Pancreas (tissue), 10 donors: ENCODE measurements at regions not wholly inside any gene's neighbourhood (a gene's known extent, or its start where the extent isn't known, plus 50 kb on each side); places are given as distances from the start of the nearest gene placed in this dataset.

Experiments used
- ATAC-seq, 4 donors: fragments of 200-7000 bp; cut with Tn5 transposase; one replicate each; pipeline versions ENCODE4 v1.8.0 to v1.9.1; 2020; ENCODE audit warnings: mild to moderate bottlenecking in 4 of 4, moderate library complexity in 4 of 4
- DNase-seq, 6 donors: peaks; one replicate each; pipeline ENCODE4 v3.0.0-alpha.2; 2020
- FAIRE-seq: peaks from 2 replicates; lab custom pipeline; 2012; peaks lifted over from hg19 to GRCh38; lab: Jason Lieb, UNC
- H3K27ac ChIP-seq, 4 donors: fragments of 200-600 bp; sonication (generic); 1 replicate in 3 of 4; 2 replicates in 1 of 4; pipeline versions ENCODE4 v1.5.0 to v1.8.0; 2020
- H3K27me3 ChIP-seq, 4 donors: fragments of 200-600 bp; one replicate each; pipeline ENCODE4 v1.8.0; 2021
- H3K36me3 ChIP-seq, 3 donors: fragments of 200-600 bp; sonication (generic) in 1 of 3; one replicate each; pipeline versions ENCODE4 v1.5.0 to v1.8.0; 2020 to 2021
- H3K4me1 ChIP-seq, 3 donors: fragments of 200-600 bp; one replicate each; pipeline ENCODE4 v1.8.0; 2021
- H3K4me3 ChIP-seq, 4 donors: fragments of 200-600 bp; sonication (generic) in 2 of 4; one replicate each; pipeline versions ENCODE4 v1.5.0 to v1.8.0; 2020 to 2021
- H3K9me3 ChIP-seq, 4 donors: fragments of 200-600 bp; one replicate each; pipeline ENCODE4 v1.8.0; 2021
- WGBS, 2 donors: extraction: QIAGEN DNeasy Blood & Tissue Kit; methylation state at CpG; one replicate each; pipeline ENCODE4 v1.1.7; 2013; 5-methylcytosine and 5-hydroxymethylcytosine counted together
- intact Hi-C, 3 donors: fragments of 100-400 bp; cut with DNase I; formaldehyde crosslinking; loops; one replicate each; pipeline versions ENCODE4 v1.11.1 to v1.14.2; 2022
- TF ChIP-seq, protein P1 (sequence below), 4 donors: fragments of 200-600 bp; sonication (generic) in 3 of 4; IDR thresholded peaks; one replicate each; pipeline versions ENCODE4 v1.5.0 to v1.8.0; 2021; ENCODE audit warnings: antibody characterized with exemption in 4 of 4
- donor health status: healthy with polysubstance abuse.
- donor health status: DM: no; HTN: no; CAD: no; lungs with moderate emphysema.
- donor health status: DM: no; HTN: no; CAD: no.
- donor health status: control.
- donor health status: control.
- donor health status: Bipolar disorder and iron deficiency.
- donor health status: DM: yes; HTN: yes; CAD: no.
- donor health status: DM: no; HTN: no; CAD: no.
- donor health status: DM: no; HTN: no; CAD: no.
- donor health status: DM: yes; HTN: yes; CAD: no.

DNA sequence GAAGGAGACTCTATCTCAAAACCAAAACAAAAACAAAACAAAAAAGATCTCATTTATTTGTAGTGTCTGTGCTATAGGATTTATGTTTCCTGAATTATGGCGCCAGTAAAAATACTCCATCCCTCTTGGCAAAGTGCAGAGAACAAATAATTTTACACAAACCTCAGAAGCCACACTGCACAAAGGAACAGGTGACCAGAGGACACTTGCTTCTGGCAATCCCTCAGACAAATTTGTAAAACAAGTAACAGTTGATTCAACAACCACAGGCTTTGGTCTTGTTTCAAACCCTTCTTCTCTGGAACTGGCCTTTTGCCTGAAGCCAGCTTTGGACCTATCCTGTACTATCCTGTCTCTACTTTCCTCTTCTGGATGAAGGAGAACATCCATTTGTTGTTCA, 502.1 kb downstream of the DMAC1 start:
- TF ChIP-seq, protein P1, sequence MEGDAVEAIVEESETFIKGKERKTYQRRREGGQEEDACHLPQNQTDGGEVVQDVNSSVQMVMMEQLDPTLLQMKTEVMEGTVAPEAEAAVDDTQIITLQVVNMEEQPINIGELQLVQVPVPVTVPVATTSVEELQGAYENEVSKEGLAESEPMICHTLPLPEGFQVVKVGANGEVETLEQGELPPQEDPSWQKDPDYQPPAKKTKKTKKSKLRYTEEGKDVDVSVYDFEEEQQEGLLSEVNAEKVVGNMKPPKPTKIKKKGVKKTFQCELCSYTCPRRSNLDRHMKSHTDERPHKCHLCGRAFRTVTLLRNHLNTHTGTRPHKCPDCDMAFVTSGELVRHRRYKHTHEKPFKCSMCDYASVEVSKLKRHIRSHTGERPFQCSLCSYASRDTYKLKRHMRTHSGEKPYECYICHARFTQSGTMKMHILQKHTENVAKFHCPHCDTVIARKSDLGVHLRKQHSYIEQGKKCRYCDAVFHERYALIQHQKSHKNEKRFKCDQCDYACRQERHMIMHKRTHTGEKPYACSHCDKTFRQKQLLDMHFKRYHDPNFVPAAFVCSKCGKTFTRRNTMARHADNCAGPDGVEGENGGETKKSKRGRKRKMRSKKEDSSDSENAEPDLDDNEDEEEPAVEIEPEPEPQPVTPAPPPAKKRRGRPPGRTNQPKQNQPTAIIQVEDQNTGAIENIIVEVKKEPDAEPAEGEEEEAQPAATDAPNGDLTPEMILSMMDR (IDR thresholded peaks at IDR 0.05) = no peak
- WGBS, 2 donors = 90 to 96% methylated on average over 1 of the region's 1 CpG
- DNase-seq (no peak), ATAC-seq (no peak), FAIRE-seq (no peak)
- H3K4me3 ChIP-seq = no peak overlapping the region
- no peaks in the 10 kb centered on the region for H3K9me3 ChIP-seq
- no peak overlapping the region for H3K27ac ChIP-seq
- no peaks in the 10 kb centered on the region for H3K36me3 ChIP-seq
- no peaks in the 10 kb centered on the region for H3K4me1 ChIP-seq
- intact Hi-C loops = no loop called here
- H3K27me3 ChIP-seq = no peaks in the 10 kb centered on the region

DNA sequence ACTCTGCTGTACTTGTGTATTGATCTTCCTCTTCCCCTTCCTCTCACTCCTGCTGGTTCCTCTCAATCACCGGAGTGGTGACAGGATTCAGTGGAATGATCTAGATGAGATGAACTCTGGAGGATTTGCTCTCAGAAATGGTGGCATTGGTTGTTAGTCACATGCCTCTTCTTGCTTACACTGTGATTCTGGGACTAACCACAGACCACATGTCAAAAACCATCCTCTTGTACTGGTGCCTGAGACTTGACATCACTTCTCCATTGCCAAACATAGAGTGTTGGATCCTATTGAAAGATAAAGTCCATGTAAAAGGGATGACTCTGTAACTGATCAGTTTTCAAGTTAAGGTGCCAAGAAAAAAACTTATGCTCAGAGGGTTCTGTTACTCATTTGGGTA, 506.5 kb downstream of the DMAC1 start:
- Histone ChIP-seq H3K27ac (no peak overlapping the region), H3K27me3 (no peaks in the 10 kb centered on the region), H3K9me3 (no peaks in the 10 kb centered on the region), H3K4me1 (no peaks in the 10 kb centered on the region), H3K36me3 (no peaks in the 10 kb centered on the region), H3K4me3 (no peak overlapping the region)
- TF ChIP-seq, protein P1 (IDR thresholded peaks at IDR 0.05) = no peak
- intact Hi-C loops = no loop called here
- ATAC-seq (no peak), DNase-seq (no peak), FAIRE-seq (no peak)
- WGBS, 2 donors = 75 to 90% methylated on average over 1 of the region's 1 CpG

DNA sequence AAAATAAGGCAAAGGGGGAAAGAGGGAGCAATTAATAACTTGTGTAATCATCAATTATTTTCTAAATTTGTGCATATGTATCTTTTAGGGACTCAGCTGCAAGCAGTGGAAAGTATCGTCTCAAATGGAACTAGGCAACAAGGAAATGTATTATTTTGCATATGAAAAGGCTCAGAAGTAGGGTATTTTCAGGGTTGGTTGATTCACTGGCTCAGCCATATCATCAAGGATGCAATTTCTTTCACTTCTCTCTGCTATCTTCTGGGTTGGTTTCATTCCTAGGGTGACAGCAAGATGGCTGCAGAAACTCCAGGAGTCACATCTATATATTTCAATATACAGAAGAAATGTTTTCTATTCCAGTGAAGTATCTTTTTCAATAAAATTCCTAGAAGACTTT, 509.8 kb downstream of the DMAC1 start:
- ATAC-seq (no peak), DNase-seq (no peak)
- TF ChIP-seq, protein P1 (IDR thresholded peaks at IDR 0.05) = no peak

DNA sequence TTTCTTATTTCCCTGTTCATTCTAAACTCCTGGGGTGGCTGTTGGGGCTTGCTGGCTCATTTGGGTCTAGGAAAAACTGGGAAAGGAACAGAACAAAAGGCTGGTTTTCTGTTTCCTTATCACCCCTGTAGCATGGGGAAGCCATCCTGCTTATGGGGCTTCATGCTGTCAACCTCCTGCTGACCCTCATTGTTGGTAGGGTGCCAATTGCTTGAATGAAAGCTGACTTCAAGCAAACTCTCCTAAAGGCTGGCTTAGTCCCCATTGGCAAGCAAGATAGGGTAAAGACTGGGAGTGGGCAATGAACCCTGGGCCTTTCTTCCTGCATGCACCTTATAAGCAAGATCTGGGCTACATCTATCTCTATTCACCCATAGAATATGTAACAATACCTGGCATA, 511.6 kb downstream of the DMAC1 start:
- no peak for ATAC-seq
- H3K36me3 ChIP-seq = no peaks in the 10 kb centered on the region
- intact Hi-C loops = no loop called here

More for the DNA sequence above, 509.8 kb downstream of the DMAC1 start:
- no peak for FAIRE-seq
- H3K4me1 ChIP-seq = no peaks in the 10 kb centered on the region
- no peaks in the 10 kb centered on the region for H3K9me3 ChIP-seq
- H3K36me3 ChIP-seq = no peaks in the 10 kb centered on the region
- no peak overlapping the region for H3K4me3 ChIP-seq
- H3K27ac ChIP-seq = no peak overlapping the region
- WGBS, 2 donors = 88 to 94% methylated on average over 1 of the region's 1 CpG
- no peaks in the 10 kb centered on the region for H3K27me3 ChIP-seq
- intact Hi-C loops = no loop called here

DNA sequence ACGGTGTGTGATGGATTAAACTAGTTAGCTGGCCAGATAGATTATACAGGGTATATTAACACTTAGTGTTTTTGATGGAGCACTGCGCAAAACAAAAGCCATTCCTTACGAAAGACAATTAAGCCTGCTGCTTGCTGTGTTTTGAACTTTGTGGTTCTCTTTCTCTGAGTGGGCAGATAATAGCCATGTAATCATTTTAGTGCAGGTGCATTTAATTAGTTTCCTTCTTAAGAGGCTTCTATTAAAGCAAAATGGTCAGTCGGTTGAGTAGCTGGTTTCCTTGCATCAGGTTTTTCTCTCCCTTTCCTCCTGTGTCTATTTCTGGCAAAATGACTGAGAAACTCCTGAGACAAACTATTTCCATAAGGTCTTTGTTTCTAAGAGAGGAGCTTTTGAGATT, 512.5 kb downstream of the DMAC1 start:
- ATAC-seq = no peak
- TF ChIP-seq, protein P1 (IDR thresholded peaks at IDR 0.05) = no peak
- DNase-seq = no peak
- Histone ChIP-seq H3K36me3 (no peaks in the 10 kb centered on the region), H3K4me3 (no peak overlapping the region), H3K4me1 (no peaks in the 10 kb centered on the region), H3K27ac (no peak overlapping the region), H3K27me3 (no peaks in the 10 kb centered on the region), H3K9me3 (no peaks in the 10 kb centered on the region)
- intact Hi-C loops = no loop called here
- no peak for FAIRE-seq
- WGBS, 2 donors = 65 to 66% methylated on average over 4 of the region's 4 CpGs

More for the DNA sequence above, 511.6 kb downstream of the DMAC1 start:
- no peak overlapping the region for H3K4me3 ChIP-seq
- no peaks in the 10 kb centered on the region for H3K4me1 ChIP-seq
- H3K9me3 ChIP-seq = no peaks in the 10 kb centered on the region
- no peak overlapping the region for H3K27ac ChIP-seq
- TF ChIP-seq, protein P1 (IDR thresholded peaks at IDR 0.05) = no peak
- DNase-seq = no peak
- H3K27me3 ChIP-seq = no peaks in the 10 kb centered on the region
- FAIRE-seq = no peak
